Stimulated activated memory B cell treated with anti-CD40 and anti-IgM and Interleukin-4, amounts not matched to agents 10 μg/mL and 1 μg/mL and 100 μg/mL, for 72 hours (primary cell): ENCODE measurements at regions not wholly inside any gene's neighbourhood (a gene's known extent, or its start where the extent isn't known, plus 50 kb on each side); places are given as distances from the start of the nearest gene placed in this dataset.
"Not testable (repeated sequence)": the region's sequence is repeated elsewhere in the genome, so short reads cannot be mapped to it uniquely, and the experiment has no call there.

Experiments
- ATAC-seq: fragments of 150-1000 bp; cut with Tn5 transposase; 2 replicates; pipeline ENCODE4 v1.10.0; 2021
- H3K27ac Mint-ChIP-seq: one replicate; pipeline ENCODE4 v1.8.0; 2022; ENCODE audit warnings: mild to moderate bottlenecking, mixed read lengths
- H3K27me3 Mint-ChIP-seq: one replicate; pipeline ENCODE4 v1.8.0; 2022; ENCODE audit warnings: mixed read lengths
- H3K36me3 Mint-ChIP-seq: one replicate; pipeline ENCODE4 v1.8.0; 2022; ENCODE audit warnings: mixed read lengths
- H3K4me1 Mint-ChIP-seq: one replicate; pipeline ENCODE4 v1.8.0; 2022; ENCODE audit warnings: mixed read lengths
- H3K4me3 Mint-ChIP-seq: one replicate; pipeline ENCODE4 v1.8.0; 2022; ENCODE audit warnings: mild to moderate bottlenecking, moderate library complexity, mixed read lengths
- H3K9me3 Mint-ChIP-seq: one replicate; pipeline ENCODE4 v1.8.0; 2022; ENCODE audit warnings: mixed read lengths

- H3K27me3 Mint-ChIP-seq: peaks cover 20% of the 10 kb centered on the region
- H3K4me3 Mint-ChIP-seq, H3K36me3 Mint-ChIP-seq, H3K27ac Mint-ChIP-seq, H3K9me3 Mint-ChIP-seq, ATAC-seq, H3K4me1 Mint-ChIP-seq: not testable (repeated sequence)
Measured at GRCh38 chr1:239992566-239992965, 99.1 kb upstream of the FMN2 start.

GRCh38 chr1:239993366-239993765 is 98.3 kb upstream of the FMN2 start:
- Mint-ChIP-seq H3K4me3 (no peak overlapping the region), H3K27ac (no peak overlapping the region), H3K27me3 (peaks cover 26% of the 10 kb centered on the region), H3K9me3 (peaks cover 4% of the 10 kb centered on the region), H3K4me1 (no peaks in the 10 kb centered on the region), H3K36me3 (no peaks in the 10 kb centered on the region)
- no peak for ATAC-seq

GRCh38 chr1:239995281-239995680 is 96.4 kb upstream of the FMN2 start:
- H3K4me3 Mint-ChIP-seq: no peak overlapping the region
- H3K36me3 Mint-ChIP-seq: no peaks in the 10 kb centered on the region
- no peaks in the 10 kb centered on the region for H3K4me1 Mint-ChIP-seq
- H3K27ac Mint-ChIP-seq: no peak overlapping the region
- peaks cover 4% of the 10 kb centered on the region for H3K9me3 Mint-ChIP-seq
- no peak for ATAC-seq
- H3K27me3 Mint-ChIP-seq: peaks cover 30% of the 10 kb centered on the region

- no peak overlapping the region for H3K27ac Mint-ChIP-seq
- H3K27me3 Mint-ChIP-seq: peaks cover 30% of the 10 kb centered on the region
- H3K36me3 Mint-ChIP-seq: no peaks in the 10 kb centered on the region
- no peaks in the 10 kb centered on the region for H3K4me1 Mint-ChIP-seq
- peaks cover 4% of the 10 kb centered on the region for H3K9me3 Mint-ChIP-seq
- peak; percentile 8 for ATAC-seq
- no peak overlapping the region for H3K4me3 Mint-ChIP-seq
Measured at GRCh38 chr1:239997160-239997514, 94.5 kb upstream of the FMN2 start.

- Mint-ChIP-seq H3K36me3 (no peaks in the 10 kb centered on the region), H3K4me1 (no peaks in the 10 kb centered on the region), H3K4me3 (no peak overlapping the region), H3K9me3 (peaks cover 7% of the 10 kb centered on the region), H3K27me3 (peaks cover 30% of the 10 kb centered on the region), H3K27ac (no peak overlapping the region)
- ATAC-seq: peak; percentile 71
Measured at GRCh38 chr1:239997515-239998311, 94.0 kb upstream of the FMN2 start.

GRCh38 chr1:239998312-239998649 is 93.4 kb upstream of the FMN2 start:
- no peak overlapping the region for H3K27ac Mint-ChIP-seq
- peaks cover 30% of the 10 kb centered on the region for H3K27me3 Mint-ChIP-seq
- no peaks in the 10 kb centered on the region for H3K4me1 Mint-ChIP-seq
- no peak overlapping the region for H3K4me3 Mint-ChIP-seq
- ATAC-seq: no peak
- H3K36me3 Mint-ChIP-seq: no peaks in the 10 kb centered on the region
- H3K9me3 Mint-ChIP-seq: peaks cover 8% of the 10 kb centered on the region

GRCh38 chr1:239999170-239999569 is 92.5 kb upstream of the FMN2 start:
- peaks cover 30% of the 10 kb centered on the region for H3K27me3 Mint-ChIP-seq
- H3K27ac Mint-ChIP-seq: no peak overlapping the region
- H3K9me3 Mint-ChIP-seq: peaks cover 5% of the 10 kb centered on the region
- no peak overlapping the region for H3K4me3 Mint-ChIP-seq
- no peaks in the 10 kb centered on the region for H3K4me1 Mint-ChIP-seq
- H3K36me3 Mint-ChIP-seq: no peaks in the 10 kb centered on the region
- ATAC-seq: no peak

- Mint-ChIP-seq H3K9me3 (peaks cover 4% of the 10 kb centered on the region), H3K36me3 (no peaks in the 10 kb centered on the region), H3K27me3 (peaks cover 23% of the 10 kb centered on the region), H3K27ac (no peak overlapping the region), H3K4me1 (no peaks in the 10 kb centered on the region), H3K4me3 (no peak overlapping the region)
- ATAC-seq: no peak
Measured at GRCh38 chr1:240000634-240001033, 91.0 kb upstream of the FMN2 start.

GRCh38 chr1:240001177-240001740 is 90.4 kb upstream of the FMN2 start:
- ATAC-seq: no peak
- H3K27ac Mint-ChIP-seq: no peak overlapping the region
- no peak overlapping the region for H3K4me3 Mint-ChIP-seq
- H3K4me1 Mint-ChIP-seq: no peaks in the 10 kb centered on the region
- H3K27me3 Mint-ChIP-seq: peaks cover 19% of the 10 kb centered on the region
- H3K36me3 Mint-ChIP-seq: no peaks in the 10 kb centered on the region
- peaks cover 4% of the 10 kb centered on the region for H3K9me3 Mint-ChIP-seq

GRCh38 chr1:240004086-240004749 is 87.5 kb upstream of the FMN2 start:
- Mint-ChIP-seq H3K4me1 (no peaks in the 10 kb centered on the region), H3K27me3 (no peaks in the 10 kb centered on the region), H3K27ac (no peak overlapping the region), H3K4me3 (no peak overlapping the region), H3K9me3 (peaks cover 4% of the 10 kb centered on the region), H3K36me3 (no peaks in the 10 kb centered on the region)
- no peak for ATAC-seq

- Mint-ChIP-seq H3K36me3 (no peaks in the 10 kb centered on the region), H3K27me3 (no peaks in the 10 kb centered on the region), H3K9me3 (peaks cover 11% of the 10 kb centered on the region), H3K4me1 (no peaks in the 10 kb centered on the region), H3K4me3 (no peak overlapping the region), H3K27ac (no peak overlapping the region)
- no peak for ATAC-seq
Measured at GRCh38 chr1:240005997-240006650, 85.6 kb upstream of the FMN2 start.

- H3K27me3 Mint-ChIP-seq: no peaks in the 10 kb centered on the region
- H3K27ac Mint-ChIP-seq: no peak overlapping the region
- peaks cover 11% of the 10 kb centered on the region for H3K9me3 Mint-ChIP-seq
- no peak overlapping the region for H3K4me3 Mint-ChIP-seq
- no peaks in the 10 kb centered on the region for H3K4me1 Mint-ChIP-seq
- no peak for ATAC-seq
- H3K36me3 Mint-ChIP-seq: no peaks in the 10 kb centered on the region
Measured at GRCh38 chr1:240008298-240008697, 83.4 kb upstream of the FMN2 start.

GRCh38 chr1:240014051-240014450 is 77.6 kb upstream of the FMN2 start:
- no peak for ATAC-seq
- Mint-ChIP-seq H3K4me3 (no peak overlapping the region), H3K27ac (no peak overlapping the region), H3K4me1 (no peaks in the 10 kb centered on the region), H3K9me3 (peaks cover 15% of the 10 kb centered on the region), H3K36me3 (no peaks in the 10 kb centered on the region), H3K27me3 (no peaks in the 10 kb centered on the region)

GRCh38 chr1:240018617-240019016 is 73.1 kb upstream of the FMN2 start:
- Mint-ChIP-seq H3K4me3 (no peak overlapping the region), H3K27me3 (no peaks in the 10 kb centered on the region), H3K9me3 (peaks cover 8% of the 10 kb centered on the region), H3K36me3 (no peaks in the 10 kb centered on the region), H3K27ac (no peak overlapping the region), H3K4me1 (no peaks in the 10 kb centered on the region)
- ATAC-seq: no peak

GRCh38 chr1:240019524-240019923 is 72.2 kb upstream of the FMN2 start:
- H3K4me3 Mint-ChIP-seq: no peak overlapping the region
- H3K27me3 Mint-ChIP-seq: no peaks in the 10 kb centered on the region
- no peaks in the 10 kb centered on the region for H3K4me1 Mint-ChIP-seq
- no peak for ATAC-seq
- no peaks in the 10 kb centered on the region for H3K36me3 Mint-ChIP-seq
- peaks cover 8% of the 10 kb centered on the region for H3K9me3 Mint-ChIP-seq
- no peak overlapping the region for H3K27ac Mint-ChIP-seq

GRCh38 chr1:240020871-240021270 is 70.8 kb upstream of the FMN2 start:
- H3K9me3 Mint-ChIP-seq: peaks cover 8% of the 10 kb centered on the region
- H3K36me3 Mint-ChIP-seq: no peaks in the 10 kb centered on the region
- no peaks in the 10 kb centered on the region for H3K4me1 Mint-ChIP-seq
- no peak overlapping the region for H3K27ac Mint-ChIP-seq
- H3K27me3 Mint-ChIP-seq: no peaks in the 10 kb centered on the region
- ATAC-seq: no peak
- no peak overlapping the region for H3K4me3 Mint-ChIP-seq
